Sigmoid colon (tissue), 4 donors: ENCODE measurements at regions not wholly inside any gene's neighbourhood (a gene's known extent, or its start where the extent isn't known, plus 50 kb on each side); places are given as distances from the start of the nearest gene placed in this dataset.

Experiments
- EP300 ChIP-seq, 4 donors: sonication (generic); formaldehyde crosslinking; IDR thresholded peaks; one replicate each; pipeline ENCODE4 v1.6.1; 2017; ENCODE audit warnings: antibody characterized with exemption in 4 of 4
- POLR2A ChIP-seq, 2 donors: fragments of 450-650 bp; IDR thresholded peaks; one replicate each; pipeline ENCODE4 v1.6.1; 2016; ENCODE audit warnings: antibody characterized with exemption in 2 of 2, mild to moderate bottlenecking in 2 of 2, moderate library complexity in 2 of 2
- POLR2AphosphoS5 ChIP-seq, 4 donors: sonication (generic); formaldehyde crosslinking; IDR thresholded peaks; one replicate each; pipeline ENCODE4 v1.6.1; 2017; ENCODE audit warnings: antibody characterized with exemption in 4 of 4
- TF ChIP-seq, protein P1 (sequence below), 4 experiments: fragments of 450-650 bp in 3 of 4; fragments of 200-600 bp in 1 of 4; IDR thresholded peaks; one replicate each; pipeline ENCODE4 v1.5.1; 2016 to 2019; ENCODE audit warnings: antibody characterized with exemption in 4 of 4, mild to moderate bottlenecking in 3 of 4, moderate library complexity in 2 of 4

DNA sequence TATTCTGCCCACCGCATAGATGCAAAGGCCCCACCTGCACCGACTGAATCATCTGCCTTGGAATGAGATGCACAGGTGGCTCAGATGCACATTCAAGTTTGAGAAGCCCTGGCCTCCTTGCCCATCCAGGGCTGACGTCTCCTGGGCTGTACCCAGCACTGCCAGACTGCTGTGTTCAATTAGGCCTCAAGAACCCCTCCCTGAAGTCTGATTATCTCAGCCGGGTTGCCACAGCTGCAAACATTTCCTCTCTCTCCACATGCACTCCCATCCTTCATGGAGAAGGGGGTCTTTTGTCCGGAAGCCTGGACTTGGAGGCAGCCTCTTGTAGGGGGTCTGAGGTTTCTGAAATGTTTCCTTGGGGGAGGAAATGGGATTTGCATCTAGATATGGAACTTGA lies 459.4 kb upstream of the PROK2 start:
- TF ChIP-seq, protein P1, sequence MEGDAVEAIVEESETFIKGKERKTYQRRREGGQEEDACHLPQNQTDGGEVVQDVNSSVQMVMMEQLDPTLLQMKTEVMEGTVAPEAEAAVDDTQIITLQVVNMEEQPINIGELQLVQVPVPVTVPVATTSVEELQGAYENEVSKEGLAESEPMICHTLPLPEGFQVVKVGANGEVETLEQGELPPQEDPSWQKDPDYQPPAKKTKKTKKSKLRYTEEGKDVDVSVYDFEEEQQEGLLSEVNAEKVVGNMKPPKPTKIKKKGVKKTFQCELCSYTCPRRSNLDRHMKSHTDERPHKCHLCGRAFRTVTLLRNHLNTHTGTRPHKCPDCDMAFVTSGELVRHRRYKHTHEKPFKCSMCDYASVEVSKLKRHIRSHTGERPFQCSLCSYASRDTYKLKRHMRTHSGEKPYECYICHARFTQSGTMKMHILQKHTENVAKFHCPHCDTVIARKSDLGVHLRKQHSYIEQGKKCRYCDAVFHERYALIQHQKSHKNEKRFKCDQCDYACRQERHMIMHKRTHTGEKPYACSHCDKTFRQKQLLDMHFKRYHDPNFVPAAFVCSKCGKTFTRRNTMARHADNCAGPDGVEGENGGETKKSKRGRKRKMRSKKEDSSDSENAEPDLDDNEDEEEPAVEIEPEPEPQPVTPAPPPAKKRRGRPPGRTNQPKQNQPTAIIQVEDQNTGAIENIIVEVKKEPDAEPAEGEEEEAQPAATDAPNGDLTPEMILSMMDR (IDR thresholded peaks at IDR 0.05): no peak
- TF ChIP-seq POLR2AphosphoS5 (IDR thresholded peaks at IDR 0.05): no peak
- TF ChIP-seq POLR2A (IDR thresholded peaks at IDR 0.05): no peak
- no peak for TF ChIP-seq EP300 (IDR thresholded peaks at IDR 0.05)
